Upper lobe of right lung (tissue), 1 donor: ENCODE measurements at regions not wholly inside any gene's neighbourhood (a gene's known extent, or its start where the extent isn't known, plus 50 kb on each side); places are given as distances from the start of the nearest gene placed in this dataset.

Experiments used
- ATAC-seq: fragments of 200-7000 bp; cut with Tn5 transposase; one replicate; pipeline ENCODE4 v1.9.1; 2020; ENCODE audit warnings: mild to moderate bottlenecking, moderate library complexity
- DNase-seq: peaks from one replicate; pipeline ENCODE4 v3.0.0-alpha.2; 2020
- H3K27ac ChIP-seq: fragments of 200-600 bp; one replicate; pipeline ENCODE4 v1.8.0; 2022
- H3K27me3 ChIP-seq: fragments of 200-600 bp; one replicate; pipeline ENCODE4 v1.8.0; 2022; ENCODE audit warnings: mild to moderate bottlenecking
- H3K36me3 ChIP-seq: fragments of 200-600 bp; one replicate; pipeline ENCODE4 v1.8.0; 2022
- H3K4me1 ChIP-seq: fragments of 200-600 bp; one replicate; pipeline ENCODE4 v1.8.0; 2022
- H3K4me3 ChIP-seq: fragments of 200-600 bp; one replicate; pipeline ENCODE4 v1.8.0; 2022; ENCODE audit warnings: mild to moderate bottlenecking
- H3K9me3 ChIP-seq: fragments of 200-600 bp; one replicate; pipeline ENCODE4 v1.8.0; 2022
- intact Hi-C: fragments of 100-400 bp; cut with DNase I; formaldehyde crosslinking; loops from one replicate; pipeline ENCODE4 v1.11.0; 2022
- TF ChIP-seq, protein P1 (sequence below): fragments of 200-600 bp; IDR thresholded peaks from one replicate; pipeline ENCODE4 v1.8.0; 2022; ENCODE audit warnings: antibody characterized with exemption
- donor health status: DM: no; HTN: yes; CAD: no; lungs with severe emphysema.

DNA sequence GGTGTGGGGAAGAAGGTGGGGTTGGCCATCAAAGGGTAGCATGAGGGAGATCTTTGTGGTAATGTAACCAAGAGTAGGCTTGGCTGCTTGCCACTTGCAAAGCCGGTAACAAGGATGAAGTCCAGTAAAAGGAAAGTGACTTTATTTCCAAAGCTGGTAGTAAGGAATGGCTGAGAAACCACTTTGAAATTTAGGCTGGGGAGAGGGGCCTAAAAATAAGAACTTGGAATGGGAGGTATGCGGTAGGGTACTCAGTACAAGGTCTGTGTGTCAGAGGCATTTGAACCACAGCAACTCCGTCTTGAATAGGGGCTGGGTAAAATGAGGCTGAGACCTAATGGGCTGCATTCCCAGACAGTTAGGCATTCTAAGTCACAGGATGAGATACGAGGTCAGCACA lies 216.0 kb upstream of the ISX start:
- DNase-seq: no peak
- TF ChIP-seq, protein P1, sequence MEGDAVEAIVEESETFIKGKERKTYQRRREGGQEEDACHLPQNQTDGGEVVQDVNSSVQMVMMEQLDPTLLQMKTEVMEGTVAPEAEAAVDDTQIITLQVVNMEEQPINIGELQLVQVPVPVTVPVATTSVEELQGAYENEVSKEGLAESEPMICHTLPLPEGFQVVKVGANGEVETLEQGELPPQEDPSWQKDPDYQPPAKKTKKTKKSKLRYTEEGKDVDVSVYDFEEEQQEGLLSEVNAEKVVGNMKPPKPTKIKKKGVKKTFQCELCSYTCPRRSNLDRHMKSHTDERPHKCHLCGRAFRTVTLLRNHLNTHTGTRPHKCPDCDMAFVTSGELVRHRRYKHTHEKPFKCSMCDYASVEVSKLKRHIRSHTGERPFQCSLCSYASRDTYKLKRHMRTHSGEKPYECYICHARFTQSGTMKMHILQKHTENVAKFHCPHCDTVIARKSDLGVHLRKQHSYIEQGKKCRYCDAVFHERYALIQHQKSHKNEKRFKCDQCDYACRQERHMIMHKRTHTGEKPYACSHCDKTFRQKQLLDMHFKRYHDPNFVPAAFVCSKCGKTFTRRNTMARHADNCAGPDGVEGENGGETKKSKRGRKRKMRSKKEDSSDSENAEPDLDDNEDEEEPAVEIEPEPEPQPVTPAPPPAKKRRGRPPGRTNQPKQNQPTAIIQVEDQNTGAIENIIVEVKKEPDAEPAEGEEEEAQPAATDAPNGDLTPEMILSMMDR: no peak
- no peak for ATAC-seq

DNA sequence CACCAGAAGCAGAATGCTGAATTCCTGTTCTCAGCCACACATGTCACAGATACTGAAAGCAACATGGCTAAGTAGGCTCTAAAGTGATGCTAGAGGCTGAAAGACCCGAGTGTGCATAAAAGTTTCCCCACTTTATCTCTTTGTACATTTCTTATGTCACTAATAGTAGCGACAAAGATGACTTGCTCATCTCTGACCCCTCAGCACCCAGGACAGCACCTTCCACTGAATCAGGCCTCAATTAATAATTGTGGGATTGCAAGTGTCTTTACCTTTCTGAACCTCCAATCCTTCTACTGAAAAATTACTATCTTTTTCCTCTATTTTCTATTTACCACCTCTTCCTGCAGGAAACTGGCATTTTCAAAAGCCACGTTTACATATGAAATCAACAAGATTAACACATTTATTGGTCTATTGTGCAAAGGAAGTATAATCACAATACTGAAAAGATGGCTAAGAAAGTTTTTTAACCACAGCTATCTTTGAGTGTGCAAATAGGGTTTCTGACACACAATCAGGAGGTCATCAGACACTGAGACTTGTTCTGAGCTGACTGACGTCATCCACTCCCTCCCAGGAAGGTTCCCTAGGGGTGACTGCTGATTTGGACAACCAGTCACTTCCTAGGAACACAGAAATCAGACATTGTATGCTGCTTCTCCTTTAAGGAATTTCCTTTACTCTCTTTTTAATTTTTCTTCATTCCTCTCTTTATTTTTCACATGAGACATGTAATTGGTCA lies 213.9 kb upstream of the ISX start:
- Histone ChIP-seq H3K4me3 (no peak overlapping the region), H3K27ac (no peak overlapping the region), H3K36me3 (no peaks in the 10 kb centered on the region), H3K4me1 (no peaks in the 10 kb centered on the region), H3K27me3 (no peaks in the 10 kb centered on the region), H3K9me3 (no peaks in the 10 kb centered on the region)
- no peak for ATAC-seq
- no peak for DNase-seq
- TF ChIP-seq, protein P1: no peak
- intact Hi-C loops: no loop called here

More for the DNA sequence above, 216.0 kb upstream of the ISX start:
- Histone ChIP-seq H3K4me1 (no peaks in the 10 kb centered on the region), H3K27ac (no peak overlapping the region), H3K9me3 (no peaks in the 10 kb centered on the region), H3K36me3 (no peaks in the 10 kb centered on the region), H3K4me3 (no peak overlapping the region), H3K27me3 (no peaks in the 10 kb centered on the region)
- intact Hi-C loops: no loop called here

DNA sequence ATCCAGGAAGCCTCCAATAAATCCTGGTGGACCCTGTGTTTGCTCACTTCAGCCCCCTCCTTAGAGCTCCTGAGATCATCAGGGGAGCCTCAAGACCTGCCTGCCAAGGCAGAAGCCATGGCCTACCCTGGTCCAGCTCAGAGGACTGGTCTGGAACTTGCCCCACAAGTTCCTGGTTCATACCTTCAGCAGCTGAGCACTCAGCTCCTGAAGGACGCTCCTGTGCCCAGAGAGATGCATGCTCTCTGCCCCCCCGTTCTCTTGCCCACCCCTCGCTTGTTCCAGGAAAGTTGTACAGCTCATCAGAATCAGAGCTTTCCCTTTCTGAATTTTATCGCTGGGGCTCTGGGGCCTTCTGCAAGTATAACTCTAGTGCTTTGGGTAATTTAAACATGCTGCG lies 210.5 kb upstream of the ISX start:
- Histone ChIP-seq H3K36me3 (no peaks in the 10 kb centered on the region), H3K4me1 (no peaks in the 10 kb centered on the region), H3K27ac (no peak overlapping the region), H3K4me3 (no peak overlapping the region), H3K27me3 (no peaks in the 10 kb centered on the region), H3K9me3 (no peaks in the 10 kb centered on the region)
- DNase-seq (no peak), ATAC-seq (no peak)
- intact Hi-C loops: no loop called here
- TF ChIP-seq, protein P1: no peak

DNA sequence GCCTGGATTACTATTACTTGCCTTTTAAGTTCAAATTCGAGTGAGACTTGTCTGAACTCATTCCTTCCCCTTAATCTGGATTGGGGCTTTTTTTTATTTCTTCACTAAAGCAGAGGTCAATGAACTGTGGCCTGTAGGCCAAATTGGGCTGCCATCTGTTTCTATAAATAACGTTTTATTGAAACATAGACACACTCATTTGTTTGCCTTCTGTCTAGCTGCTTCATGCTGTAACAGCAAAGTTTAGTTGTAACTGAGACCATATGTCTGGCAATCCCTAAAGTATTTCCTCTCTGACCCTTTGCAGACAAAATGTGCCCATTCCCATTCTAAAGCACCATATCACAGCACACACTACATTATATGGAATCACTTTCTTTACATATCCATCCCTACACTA lies 207.9 kb upstream of the ISX start:
- H3K27me3 ChIP-seq: no peaks in the 10 kb centered on the region
- intact Hi-C loops: no loop called here
- no peak overlapping the region for H3K27ac ChIP-seq
- DNase-seq (no peak), ATAC-seq (no peak)
- no peaks in the 10 kb centered on the region for H3K36me3 ChIP-seq
- TF ChIP-seq, protein P1: no peak
- no peaks in the 10 kb centered on the region for H3K4me1 ChIP-seq
- H3K4me3 ChIP-seq: no peak overlapping the region
- H3K9me3 ChIP-seq: no peaks in the 10 kb centered on the region

DNA sequence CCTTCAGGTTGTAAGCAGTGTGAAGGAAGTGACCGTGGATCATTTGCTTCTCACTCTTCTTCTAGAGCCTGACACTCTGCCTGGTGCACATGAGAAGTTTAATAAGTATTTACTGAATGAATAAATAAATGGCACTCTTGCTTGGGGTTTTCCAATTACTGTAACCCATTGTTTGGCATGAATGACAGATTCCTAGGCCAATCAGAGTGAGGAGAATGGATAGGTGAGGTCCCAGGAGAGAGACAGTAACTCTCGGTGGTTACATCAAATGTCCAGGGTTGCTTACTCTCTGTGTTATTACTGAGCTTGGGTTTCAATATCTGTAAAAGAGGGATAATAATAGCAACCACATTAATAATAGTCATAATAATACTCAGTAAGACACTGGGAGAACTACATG lies 204.2 kb upstream of the ISX start:
- H3K27me3 ChIP-seq: no peaks in the 10 kb centered on the region
- H3K27ac ChIP-seq: no peak overlapping the region
- DNase-seq (no peak), ATAC-seq (no peak)
- H3K4me1 ChIP-seq: no peaks in the 10 kb centered on the region
- TF ChIP-seq, protein P1: no peak
- intact Hi-C loops: no loop called here
- H3K36me3 ChIP-seq: no peaks in the 10 kb centered on the region
- H3K4me3 ChIP-seq: no peak overlapping the region
- no peaks in the 10 kb centered on the region for H3K9me3 ChIP-seq

DNA sequence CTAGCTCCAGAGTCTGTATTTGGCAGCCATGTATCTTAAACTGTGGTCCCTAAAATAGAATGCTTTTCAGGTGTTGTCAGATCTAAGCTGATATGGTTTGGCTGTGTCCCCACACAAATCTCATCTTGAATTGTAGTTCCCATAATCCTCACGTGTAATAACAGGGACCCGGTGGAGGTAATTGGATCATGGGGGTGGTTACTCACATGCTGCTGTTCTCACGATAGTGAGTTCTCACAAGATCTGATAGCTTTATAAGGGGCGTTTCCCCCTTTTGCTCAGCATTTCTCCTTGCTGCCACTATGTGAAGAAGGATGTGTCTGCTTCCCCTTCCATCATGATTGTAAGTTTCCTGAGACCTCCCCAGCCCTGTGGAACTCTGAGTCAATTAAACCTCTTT lies 199.9 kb upstream of the ISX start:
- no peaks in the 10 kb centered on the region for H3K4me1 ChIP-seq
- no peaks in the 10 kb centered on the region for H3K36me3 ChIP-seq
- no peaks in the 10 kb centered on the region for H3K9me3 ChIP-seq
- no peak for ATAC-seq
- H3K4me3 ChIP-seq: no peak overlapping the region
- no peaks in the 10 kb centered on the region for H3K27me3 ChIP-seq
- TF ChIP-seq, protein P1: no peak
- no peak overlapping the region for H3K27ac ChIP-seq
- intact Hi-C loops: no loop called here
- DNase-seq: no peak
